CD4-positive, alpha-beta T cell treated with Interferon alpha-2 for 1 hour (primary cell): ENCODE measurements at regions not wholly inside any gene's neighbourhood (a gene's known extent, or its start where the extent isn't known, plus 50 kb on each side); places are given as distances from the start of the nearest gene placed in this dataset.

Source experiments
- DNase-seq, 2 donors: peaks; one replicate each; pipeline ENCODE4 v3.0.0-alpha.2; 2020 to 2022

DNA sequence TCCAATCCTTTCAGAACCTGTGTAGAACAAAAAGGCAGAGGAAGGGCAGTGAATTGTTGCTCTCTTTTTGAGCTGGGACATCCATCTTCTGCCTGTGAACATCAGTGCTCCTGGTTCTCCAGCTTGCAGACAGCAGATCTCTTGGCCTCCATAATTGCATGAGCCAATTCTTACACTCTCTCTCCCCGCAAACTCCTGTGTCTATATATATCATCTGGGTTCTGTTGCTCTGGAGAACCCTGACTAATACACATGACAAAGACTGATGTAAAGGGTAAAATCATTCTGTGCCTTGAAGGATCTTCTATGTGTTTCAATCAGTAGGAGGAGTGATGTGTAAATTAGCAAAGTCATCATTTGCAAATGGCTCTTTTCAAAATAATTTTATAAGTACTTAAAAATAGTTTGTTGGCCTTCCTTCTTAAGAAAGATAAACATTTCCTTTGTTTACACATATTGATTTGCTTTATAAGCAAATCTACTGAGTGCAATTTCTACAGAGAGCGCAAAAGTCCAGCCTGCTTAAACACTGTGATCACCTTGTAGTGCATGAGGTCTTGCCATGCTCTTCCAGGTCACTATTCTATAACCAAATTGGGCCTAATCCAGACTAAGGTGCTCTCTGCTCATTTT, 154.9 kb upstream of the ANKRD28 start:
- DNase-seq, result no peak

- no peak for DNase-seq
Observed at GRCh38 chr3:15953841-15954240, 156.1 kb upstream of the ANKRD28 start.

GRCh38 chr3:15955968-15956367, 158.2 kb upstream of the ANKRD28 start:
- no peak for DNase-seq

- DNase-seq, result no peak
Observed at GRCh38 chr3:15958692-15959433, 161.1 kb upstream of the ANKRD28 start.

- DNase-seq, result no peak
Observed at GRCh38 chr3:15959434-15959811, 161.6 kb upstream of the ANKRD28 start.

- no peak for DNase-seq
Observed at GRCh38 chr3:15964605-15965442, 167.0 kb upstream of the ANKRD28 start.

- DNase-seq, result no peak
Observed at GRCh38 chr3:15967577-15967976, 169.8 kb upstream of the ANKRD28 start.

DNA sequence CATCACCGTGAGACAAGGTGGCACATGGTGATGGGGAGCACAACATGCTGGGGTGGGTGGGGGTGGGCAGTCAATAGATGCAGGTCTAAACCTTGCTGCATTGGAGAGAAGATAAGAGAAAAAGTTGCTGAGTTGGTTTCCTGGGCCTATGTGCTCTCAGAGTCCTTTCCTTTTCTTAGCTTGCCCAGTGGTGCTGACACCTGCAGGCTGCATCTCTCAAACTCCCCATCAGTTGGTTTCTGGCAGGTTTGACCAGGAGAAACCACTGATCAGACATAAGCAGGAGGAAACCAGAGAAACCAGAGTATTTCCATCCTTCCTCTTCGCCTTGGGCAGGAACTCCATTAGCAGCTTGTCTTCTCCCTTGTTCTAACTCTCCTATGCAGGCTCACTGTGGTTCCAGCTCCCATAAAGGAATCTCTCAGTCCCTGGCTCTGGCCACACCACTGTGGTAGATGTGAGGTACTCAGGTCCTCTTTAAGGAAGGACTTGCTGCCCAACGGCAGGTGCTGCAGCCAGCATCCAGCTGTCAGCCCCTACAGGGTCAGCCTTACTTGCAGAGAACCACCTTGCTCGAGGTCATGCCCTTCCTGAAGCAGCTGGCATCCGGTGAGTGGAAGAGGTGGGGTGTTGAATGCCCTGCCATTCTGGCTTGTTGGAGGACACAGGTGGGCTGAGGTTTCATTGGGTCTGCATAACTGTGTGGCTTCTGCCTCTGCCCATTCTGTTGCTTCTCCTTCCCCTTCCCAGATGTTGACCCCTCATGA, 172.3 kb upstream of the ANKRD28 start:
- no peak for DNase-seq

- DNase-seq, result no peak
Observed at GRCh38 chr3:15973414-15973813, 175.6 kb upstream of the ANKRD28 start.

- DNase-seq, result no peak
Observed at GRCh38 chr3:15973940-15974339, 176.2 kb upstream of the ANKRD28 start.

GRCh38 chr3:15974647-15975046, 176.9 kb upstream of the ANKRD28 start:
- DNase-seq, result no peak

DNA sequence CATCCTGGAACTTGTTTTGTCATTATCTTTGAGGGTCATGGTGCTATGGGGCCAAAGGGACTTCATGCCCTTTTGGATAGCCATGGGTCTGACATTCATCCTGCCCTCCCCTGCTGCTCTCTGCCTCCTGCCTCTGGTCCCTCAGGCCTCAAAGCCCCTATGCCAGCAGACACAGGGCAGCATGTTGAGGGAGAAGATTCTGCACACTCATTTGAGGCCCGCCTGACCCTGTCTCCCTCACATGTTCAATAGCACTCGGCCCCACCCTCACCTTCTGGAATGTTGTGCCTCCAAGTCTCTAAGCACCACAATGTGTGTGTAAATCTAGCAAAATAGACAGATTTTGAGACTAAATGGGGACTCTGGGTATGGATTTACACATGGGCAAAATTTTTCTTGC, 178.7 kb upstream of the ANKRD28 start:
- no peak for DNase-seq

DNA sequence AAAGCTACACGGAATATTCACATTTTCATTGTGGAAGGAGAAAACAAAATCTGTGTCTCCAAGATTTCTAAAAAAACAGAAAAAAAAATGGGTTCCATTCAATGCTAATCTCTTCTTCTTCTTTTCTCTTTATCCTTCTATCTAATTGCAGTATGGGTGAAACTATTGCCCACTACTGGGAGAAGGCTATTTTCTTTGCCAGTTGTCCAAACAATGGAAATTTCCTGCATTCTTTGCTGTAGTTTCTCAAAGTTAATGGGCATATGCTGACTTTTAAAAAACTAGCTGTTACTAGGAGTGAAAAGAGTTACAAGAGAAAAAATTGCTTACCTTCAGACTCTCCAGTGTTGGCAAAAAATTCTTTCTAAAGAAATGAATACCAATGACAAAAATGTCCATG, 179.3 kb upstream of the ANKRD28 start:
- no peak for DNase-seq

GRCh38 chr3:15977598-15978232, 179.9 kb upstream of the ANKRD28 start:
- DNase-seq, result no peak

DNA sequence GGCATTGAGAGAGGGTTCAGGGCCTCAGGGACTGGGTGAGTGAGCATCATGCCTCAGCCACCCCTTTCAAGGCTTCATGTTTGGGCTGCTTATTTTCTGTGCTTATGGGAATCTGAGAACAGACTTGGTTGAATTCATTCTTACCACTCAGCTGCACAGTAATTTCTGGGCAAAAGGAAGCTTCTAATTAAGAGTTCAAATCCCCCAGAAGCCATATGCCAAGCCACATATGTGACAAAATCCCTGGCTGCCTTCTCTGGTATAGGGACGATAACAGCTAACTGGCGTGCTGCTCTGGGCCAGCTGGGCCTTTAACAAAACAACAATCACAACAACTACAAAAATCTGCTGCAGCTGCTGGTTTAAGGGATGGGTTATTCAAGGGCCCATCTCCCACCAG, 181.0 kb upstream of the ANKRD28 start:
- DNase-seq, result no peak

DNA sequence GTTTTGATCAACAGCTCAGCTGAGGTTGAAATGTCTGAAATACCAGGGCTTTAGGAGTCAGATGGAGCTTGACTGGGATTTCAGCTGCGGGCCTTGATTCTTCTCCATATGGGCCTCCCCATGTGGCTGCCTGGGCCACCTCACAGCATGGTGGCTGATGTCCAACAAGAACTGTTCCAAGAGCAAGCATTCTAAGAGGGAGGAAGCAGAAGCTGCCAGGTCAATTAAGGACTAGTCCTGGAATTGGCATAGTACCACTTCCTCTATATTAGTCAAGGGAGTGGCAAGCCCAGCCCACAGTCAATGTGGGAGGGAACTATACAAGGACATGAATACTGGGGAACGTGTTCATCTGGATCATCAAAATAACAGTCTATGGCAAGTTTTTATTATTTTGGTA, 181.7 kb upstream of the ANKRD28 start:
- no peak for DNase-seq

DNA sequence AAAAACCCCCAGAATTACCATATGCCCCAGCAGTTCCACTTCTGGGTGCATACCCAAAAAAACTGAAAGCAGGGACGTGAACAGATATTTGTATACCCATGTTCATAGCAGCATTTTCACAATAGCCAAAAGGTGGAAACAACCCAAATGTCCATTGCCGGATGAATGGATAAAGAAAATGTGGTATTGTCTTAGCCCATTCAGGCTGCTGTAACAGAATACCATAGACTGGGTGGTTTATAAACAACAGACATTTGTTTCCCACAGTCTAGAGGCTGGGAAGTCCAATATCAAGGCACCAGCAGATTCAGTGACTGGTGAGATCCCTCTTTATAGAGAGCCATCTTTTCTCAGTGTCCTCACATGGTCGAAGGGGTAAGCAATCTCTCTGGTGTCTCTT, 182.1 kb upstream of the ANKRD28 start:
- no peak for DNase-seq

GRCh38 chr3:15982243-15982642, 184.5 kb upstream of the ANKRD28 start:
- no peak for DNase-seq

DNA sequence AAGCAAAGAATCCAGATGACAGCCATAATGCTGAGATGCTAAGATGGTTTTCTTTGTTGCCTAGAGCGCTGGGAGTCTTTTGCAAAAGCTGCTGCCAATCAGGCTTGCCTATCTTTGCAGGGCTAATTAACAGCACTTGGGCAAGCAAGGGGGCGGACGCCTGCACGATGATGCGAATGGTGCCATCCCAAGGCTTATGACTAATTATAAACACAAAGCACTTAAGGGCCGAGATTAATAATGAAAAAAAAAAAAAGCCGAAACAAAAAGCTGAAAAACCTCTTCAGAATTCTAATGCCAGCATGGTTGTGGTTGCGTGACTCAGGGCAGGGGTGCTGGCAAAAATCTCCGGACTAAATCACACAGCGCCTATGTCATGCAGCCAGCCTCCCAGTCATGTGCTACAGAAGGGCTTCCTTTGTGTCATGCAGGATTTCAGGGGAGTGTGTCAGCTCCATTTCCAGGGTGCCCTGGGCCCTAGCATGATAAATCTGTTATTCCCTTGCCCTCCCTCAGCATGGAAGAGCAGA, 185.0 kb upstream of the ANKRD28 start:
- DNase-seq, result no peak

- no peak for DNase-seq
Observed at GRCh38 chr3:15983232-15983631, 185.5 kb upstream of the ANKRD28 start.

DNA sequence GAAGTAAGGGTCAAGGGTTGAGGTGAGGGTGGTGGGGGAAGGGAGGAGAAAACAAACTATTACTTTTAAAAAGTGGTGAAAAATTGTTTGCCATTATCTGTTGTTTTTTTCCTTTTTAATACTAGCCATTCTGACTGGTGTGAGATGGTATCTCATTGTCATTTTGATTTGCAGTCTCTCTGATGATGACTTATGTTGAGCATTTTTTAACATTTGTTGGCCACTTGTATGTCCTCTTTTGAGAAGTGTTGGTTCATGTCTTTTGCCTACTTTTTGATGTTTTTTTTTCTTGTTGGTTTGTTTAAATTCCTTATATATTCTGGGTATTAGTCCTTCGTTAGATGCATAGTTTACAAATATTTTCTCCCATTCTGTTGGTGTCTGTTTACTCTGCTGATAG, 185.9 kb upstream of the ANKRD28 start:
- DNase-seq, result no peak

- DNase-seq, result no peak
Observed at GRCh38 chr3:15989419-15989818, 185.1 kb upstream of the GALNT15 start.
